ENCODE measurements at regions not wholly inside any gene's neighbourhood (a gene's known extent, or its start where the extent isn't known, plus 50 kb on each side); places are given as distances from the start of the nearest gene placed in this dataset.

GRCh38 chr14:51544901-51545300 is 106.8 kb upstream of the FRMD6 start:
- peaks cover 5% of the 10 kb centered on the region for H3K4me1 ChIP-seq
- no peaks in the 10 kb centered on the region for H3K27me3 ChIP-seq (ENCODE audit: low read depth)
- DNase-seq: no peak
- intact Hi-C loops (cut with micrococcal nuclease): no loop called here
- no peak overlapping the region for H3K4me3 ChIP-seq
- no peaks in the 10 kb centered on the region for H3K36me3 ChIP-seq
- TF ChIP-seq CTCF (IDR thresholded peaks at IDR 0.05; ENCODE audit: borderline replicate concordance): no peak
- no peak overlapping the region for H3K27ac ChIP-seq (replicated peaks)
- H3K9me3 ChIP-seq (replicated peaks): no peaks in the 10 kb centered on the region

- Histone ChIP-seq H3K9me3 (replicated peaks) (no peaks in the 10 kb centered on the region), H3K27me3 (ENCODE audit: low read depth) (no peaks in the 10 kb centered on the region), H3K27ac (replicated peaks) (no peak overlapping the region), H3K4me1 (peaks cover 5% of the 10 kb centered on the region), H3K36me3 (no peaks in the 10 kb centered on the region), H3K4me3 (no peak overlapping the region)
- TF ChIP-seq CTCF (IDR thresholded peaks at IDR 0.05; ENCODE audit: borderline replicate concordance): no peak
- intact Hi-C loops (cut with micrococcal nuclease): no loop called here
- no peak for DNase-seq
These were observed 106.3 kb upstream of the FRMD6 start for GRCh38 chr14:51545396-51545795.

- no peak for TF ChIP-seq CTCF (IDR thresholded peaks at IDR 0.05; ENCODE audit: borderline replicate concordance)
- DNase-seq: no peak
- Histone ChIP-seq H3K9me3 (replicated peaks) (no peaks in the 10 kb centered on the region), H3K4me3 (no peak overlapping the region), H3K4me1 (peaks cover 5% of the 10 kb centered on the region), H3K36me3 (no peaks in the 10 kb centered on the region), H3K27me3 (ENCODE audit: low read depth) (no peaks in the 10 kb centered on the region), H3K27ac (replicated peaks) (no peak overlapping the region)
- intact Hi-C loops (cut with micrococcal nuclease): no loop called here
These were observed 105.6 kb upstream of the FRMD6 start for GRCh38 chr14:51546099-51546498.

- Histone ChIP-seq H3K9me3 (replicated peaks) (no peaks in the 10 kb centered on the region), H3K36me3 (no peaks in the 10 kb centered on the region), H3K4me1 (peaks cover 5% of the 10 kb centered on the region), H3K27me3 (ENCODE audit: low read depth) (no peaks in the 10 kb centered on the region), H3K27ac (replicated peaks) (peak overlapping the region; percentile 39), H3K4me3 (no peak overlapping the region)
- TF ChIP-seq CTCF (IDR thresholded peaks at IDR 0.05; ENCODE audit: borderline replicate concordance): no peak
- intact Hi-C loops (cut with micrococcal nuclease): no loop called here
- no peak for DNase-seq
These were observed 105.0 kb upstream of the FRMD6 start for GRCh38 chr14:51546603-51547258.

- Histone ChIP-seq H3K4me3 (no peak overlapping the region), H3K27ac (replicated peaks) (peak overlapping the region; percentile 39), H3K36me3 (no peaks in the 10 kb centered on the region), H3K27me3 (ENCODE audit: low read depth) (no peaks in the 10 kb centered on the region), H3K4me1 (peaks cover 5% of the 10 kb centered on the region), H3K9me3 (replicated peaks) (no peaks in the 10 kb centered on the region)
- intact Hi-C loops (cut with micrococcal nuclease): no loop called here
- no peak for TF ChIP-seq CTCF (IDR thresholded peaks at IDR 0.05; ENCODE audit: borderline replicate concordance)
- no peak for DNase-seq
These were observed 104.5 kb upstream of the FRMD6 start for GRCh38 chr14:51547260-51547659.

Data from left ventricle myocardium inferior (tissue), 1 donor.